ENCODE measurements at regions not wholly inside any gene's neighbourhood (a gene's known extent, or its start where the extent isn't known, plus 50 kb on each side); places are given as distances from the start of the nearest gene placed in this dataset.

GRCh38 chr15:62439543-62440016 is 274.5 kb upstream of the C2CD4B start:
- no peak for DNase-seq (ENCODE audit: low read depth, low spot score)

DNA sequence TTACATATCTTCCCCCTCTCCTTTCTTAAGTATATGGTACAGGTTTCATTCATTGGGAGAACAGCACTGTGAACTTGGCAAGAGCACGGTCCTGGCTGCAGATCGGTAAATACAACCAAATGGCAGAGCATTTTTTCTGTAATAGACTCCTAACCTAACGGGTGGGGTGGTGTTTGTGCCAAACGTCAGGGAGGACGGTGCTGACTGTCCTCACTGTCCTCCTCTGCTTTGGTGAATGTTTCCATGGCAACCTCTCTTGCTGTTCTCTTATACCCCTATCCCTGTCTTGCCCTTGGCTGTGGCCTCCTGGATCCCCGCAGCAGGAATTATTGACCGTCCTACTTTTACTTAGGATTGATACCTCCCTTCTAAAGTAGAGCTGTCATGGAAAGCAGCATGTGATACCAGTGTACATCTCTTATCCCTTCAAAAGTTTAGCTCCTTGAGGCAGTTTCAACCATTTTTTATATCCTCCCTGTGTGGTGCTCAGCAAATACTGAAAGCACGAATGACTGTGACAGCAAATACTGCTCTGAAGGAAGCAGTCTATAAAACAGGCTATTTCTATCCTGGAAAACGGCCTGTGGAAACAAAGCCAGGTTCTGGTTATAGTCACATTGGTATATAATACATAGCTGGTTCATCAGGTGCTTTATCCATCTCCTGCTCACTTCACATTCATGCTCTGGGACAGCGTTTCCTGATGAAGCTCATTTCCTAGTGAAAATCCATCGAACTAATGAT is 275.4 kb upstream of the C2CD4B start:
- DNase-seq (ENCODE audit: low read depth, low spot score) = no peak

DNA sequence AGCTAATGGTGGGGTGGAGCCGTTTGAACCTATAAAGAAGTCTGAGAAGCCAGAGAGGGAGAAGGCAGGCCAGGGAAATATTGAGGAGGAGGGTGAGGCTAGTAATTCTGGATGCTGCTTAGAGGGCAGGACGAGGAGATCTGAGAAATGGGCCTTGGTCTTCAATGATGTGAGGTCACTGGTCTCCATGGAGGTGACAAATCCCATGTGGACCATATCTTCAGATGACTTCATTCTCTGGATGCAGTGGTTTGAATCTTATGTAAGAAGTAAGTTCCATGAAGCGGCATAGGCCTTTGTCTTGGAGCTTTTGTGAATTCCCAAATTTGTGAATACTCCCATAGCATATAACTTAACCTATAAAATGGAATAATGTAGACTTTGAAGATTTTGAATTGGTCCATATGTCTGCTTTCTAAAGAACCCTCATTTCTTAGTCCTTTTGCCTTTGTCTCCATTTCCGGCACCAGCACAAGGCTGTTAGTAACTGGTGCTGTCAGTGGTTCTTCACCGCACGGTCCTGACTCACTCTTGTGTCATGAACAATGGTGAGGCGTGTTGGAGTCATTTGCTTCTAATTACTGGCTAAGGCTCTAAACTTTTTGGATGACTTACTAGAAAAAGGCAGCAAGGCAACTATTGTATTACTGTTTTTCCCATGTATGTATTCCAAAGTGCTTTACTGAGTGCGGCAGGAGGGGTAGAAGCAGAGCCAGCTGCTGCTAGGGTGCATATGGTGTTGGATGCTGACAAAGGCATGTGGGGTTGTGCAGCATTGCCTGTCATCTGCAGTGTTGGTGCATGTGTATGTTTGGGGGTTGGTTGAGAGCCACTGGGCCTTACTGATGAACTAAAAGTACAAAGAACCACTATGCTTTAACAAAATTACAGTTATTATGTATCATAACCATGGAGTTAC is 279.3 kb upstream of the C2CD4B start:
- no peak for DNase-seq (ENCODE audit: low read depth, low spot score)

- no peak for DNase-seq (ENCODE audit: low read depth, low spot score)
These were observed 280.2 kb upstream of the C2CD4B start for GRCh38 chr15:62445244-62445643.

- no peak for DNase-seq (ENCODE audit: low read depth, low spot score)
These were observed 281.9 kb upstream of the C2CD4B start for GRCh38 chr15:62446984-62447383.

DNA sequence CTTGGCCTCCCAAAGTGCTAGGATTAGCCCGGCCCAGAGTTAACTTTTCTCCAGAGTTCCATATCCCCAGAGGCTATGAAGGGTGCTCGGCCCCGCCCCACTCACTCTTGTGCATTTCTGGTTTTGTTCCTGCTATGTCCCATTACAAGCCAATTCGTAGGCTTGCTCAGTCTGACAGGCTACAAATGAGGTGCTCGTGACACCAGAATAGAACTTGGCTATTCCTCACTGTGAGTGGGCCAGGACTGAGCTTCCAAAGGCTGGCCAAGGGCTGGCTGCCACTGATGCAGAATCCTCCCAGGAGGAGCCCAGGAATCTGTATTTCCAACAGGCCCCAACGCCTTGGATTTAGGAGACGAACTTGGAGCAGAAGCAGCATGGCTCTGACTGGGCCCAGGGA is 282.7 kb upstream of the C2CD4B start:
- peak; percentile 49 for DNase-seq (ENCODE audit: low read depth, low spot score)

DNA sequence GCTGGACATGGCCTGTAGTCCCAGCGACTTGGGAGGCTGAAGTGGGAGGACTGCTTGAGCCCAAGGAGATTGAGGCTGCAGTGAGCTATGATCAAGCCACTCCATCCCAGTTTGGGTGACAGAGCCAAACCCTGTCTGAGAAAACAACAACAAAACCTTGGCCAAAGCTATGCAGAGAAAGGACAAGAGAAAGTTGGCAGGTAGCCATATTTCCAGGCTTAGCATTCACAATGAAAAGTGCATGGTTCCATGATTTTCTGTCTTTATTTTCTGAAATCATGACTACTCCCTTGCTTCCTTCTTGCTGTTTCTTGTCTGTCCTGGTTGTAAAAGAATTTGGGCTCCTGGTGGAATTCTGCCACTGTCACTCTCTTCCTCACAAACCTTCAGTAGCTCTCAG is 284.6 kb upstream of the C2CD4B start:
- DNase-seq (ENCODE audit: low read depth, low spot score) = no peak

DNA sequence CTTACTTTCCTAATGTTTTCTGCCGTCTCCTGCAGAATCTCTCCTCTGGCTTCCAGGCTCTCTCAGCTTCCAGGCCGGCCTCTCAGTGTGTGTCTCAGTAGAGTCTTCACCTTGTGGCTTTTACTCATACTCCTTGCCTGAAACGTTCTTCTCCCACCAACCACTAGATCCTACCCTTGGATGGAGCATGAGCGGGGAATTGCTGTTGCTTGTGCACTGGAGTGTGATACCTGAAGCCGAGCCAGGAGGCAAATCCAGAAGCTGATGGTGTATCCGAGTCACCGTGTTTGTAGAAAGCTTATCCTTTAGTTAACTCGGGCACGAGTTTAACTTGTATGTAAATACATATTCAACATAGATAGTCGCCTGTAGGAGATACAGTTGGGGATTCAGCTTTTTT is 285.0 kb upstream of the C2CD4B start:
- DNase-seq (ENCODE audit: low read depth, low spot score) = no peak

DNA sequence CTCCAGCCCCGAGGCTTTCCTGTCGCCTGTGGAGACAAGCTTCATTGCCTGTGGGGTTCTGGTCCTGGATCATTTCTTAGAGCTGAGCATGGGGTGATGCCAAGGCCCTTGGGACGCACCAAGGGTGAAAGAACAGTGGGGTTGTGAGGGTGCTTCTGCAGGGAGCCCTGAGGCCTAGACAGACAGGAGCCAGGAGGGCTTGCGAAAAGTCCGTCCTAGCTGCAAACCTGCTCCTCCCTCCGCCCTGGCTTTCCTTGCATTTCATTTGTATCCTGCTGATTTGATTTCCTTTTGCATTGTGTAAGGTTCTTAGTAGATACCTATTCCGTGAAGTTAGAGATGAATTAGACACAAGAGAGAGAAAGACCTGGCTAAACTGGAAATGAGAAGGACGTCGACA is 286.9 kb upstream of the C2CD4B start:
- peak; percentile 39 for DNase-seq (ENCODE audit: low read depth, low spot score)

DNA sequence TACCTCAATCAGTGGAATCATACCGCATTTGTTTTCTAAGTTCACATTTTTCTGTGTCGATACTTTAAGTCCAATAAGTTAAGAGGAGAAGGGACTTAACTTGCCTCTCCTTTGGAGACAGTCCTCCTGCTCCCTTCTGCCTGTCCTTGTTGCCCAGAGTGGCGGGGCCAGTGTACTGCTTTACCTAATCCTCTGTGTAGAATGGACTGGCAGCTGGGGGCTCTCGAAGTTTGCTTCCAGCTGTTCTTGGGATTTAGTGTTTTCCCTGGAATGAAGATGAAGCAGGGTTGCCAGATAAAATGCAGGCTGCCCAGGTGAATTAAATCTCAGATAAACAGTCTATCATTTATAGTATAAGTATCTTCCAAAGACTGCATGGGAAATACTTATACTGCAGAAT is 287.6 kb upstream of the C2CD4B start:
- DNase-seq (ENCODE audit: low read depth, low spot score) = no peak

DNA sequence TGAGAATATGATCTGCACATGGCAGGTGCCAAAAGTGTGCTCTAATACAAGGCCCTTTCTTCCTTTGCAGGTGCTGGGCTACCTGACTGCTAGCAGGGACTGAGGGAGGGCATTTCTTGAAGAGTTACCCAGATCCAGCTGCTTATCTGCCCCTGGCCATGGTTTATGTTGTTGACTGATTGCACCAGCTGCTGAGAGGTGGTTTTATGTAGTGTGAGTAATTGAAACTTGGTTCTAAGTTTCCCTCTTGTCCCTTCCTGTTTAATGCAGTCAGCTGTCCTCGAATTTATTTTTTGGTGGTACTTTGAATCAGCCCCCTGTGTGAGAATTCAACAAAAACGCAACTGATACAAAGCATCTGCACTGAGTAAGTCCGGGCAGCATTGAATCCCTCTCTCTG is 288.3 kb upstream of the C2CD4B start:
- DNase-seq (ENCODE audit: low read depth, low spot score) = no peak

DNA sequence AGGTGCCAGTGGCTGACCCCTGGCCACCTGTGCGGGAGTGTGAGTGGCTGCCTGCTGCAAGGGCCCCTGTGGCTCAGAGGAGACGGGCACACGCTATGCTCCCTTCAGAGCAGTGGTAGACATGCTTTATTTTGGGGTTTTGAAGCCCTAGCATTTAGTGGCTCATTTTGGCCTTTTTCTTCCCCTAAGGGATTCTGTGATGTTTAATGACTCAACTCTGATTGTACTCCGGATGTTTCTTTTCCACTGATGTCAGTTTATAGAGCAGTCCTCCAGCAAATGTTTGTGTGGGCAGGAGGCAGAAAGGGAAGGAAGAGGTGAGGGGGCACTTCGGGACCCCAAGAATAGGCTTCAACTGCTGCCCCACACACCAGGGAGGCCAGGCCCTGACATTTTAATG is 288.9 kb upstream of the C2CD4B start:
- DNase-seq (ENCODE audit: low read depth, low spot score) = no peak

GRCh38 chr15:62454567-62455172 is 289.6 kb upstream of the C2CD4B start:
- DNase-seq (ENCODE audit: low read depth, low spot score) = no peak

GRCh38 chr15:62455441-62455921 is 290.4 kb upstream of the C2CD4B start:
- DNase-seq (ENCODE audit: low read depth, low spot score) = no peak

DNA sequence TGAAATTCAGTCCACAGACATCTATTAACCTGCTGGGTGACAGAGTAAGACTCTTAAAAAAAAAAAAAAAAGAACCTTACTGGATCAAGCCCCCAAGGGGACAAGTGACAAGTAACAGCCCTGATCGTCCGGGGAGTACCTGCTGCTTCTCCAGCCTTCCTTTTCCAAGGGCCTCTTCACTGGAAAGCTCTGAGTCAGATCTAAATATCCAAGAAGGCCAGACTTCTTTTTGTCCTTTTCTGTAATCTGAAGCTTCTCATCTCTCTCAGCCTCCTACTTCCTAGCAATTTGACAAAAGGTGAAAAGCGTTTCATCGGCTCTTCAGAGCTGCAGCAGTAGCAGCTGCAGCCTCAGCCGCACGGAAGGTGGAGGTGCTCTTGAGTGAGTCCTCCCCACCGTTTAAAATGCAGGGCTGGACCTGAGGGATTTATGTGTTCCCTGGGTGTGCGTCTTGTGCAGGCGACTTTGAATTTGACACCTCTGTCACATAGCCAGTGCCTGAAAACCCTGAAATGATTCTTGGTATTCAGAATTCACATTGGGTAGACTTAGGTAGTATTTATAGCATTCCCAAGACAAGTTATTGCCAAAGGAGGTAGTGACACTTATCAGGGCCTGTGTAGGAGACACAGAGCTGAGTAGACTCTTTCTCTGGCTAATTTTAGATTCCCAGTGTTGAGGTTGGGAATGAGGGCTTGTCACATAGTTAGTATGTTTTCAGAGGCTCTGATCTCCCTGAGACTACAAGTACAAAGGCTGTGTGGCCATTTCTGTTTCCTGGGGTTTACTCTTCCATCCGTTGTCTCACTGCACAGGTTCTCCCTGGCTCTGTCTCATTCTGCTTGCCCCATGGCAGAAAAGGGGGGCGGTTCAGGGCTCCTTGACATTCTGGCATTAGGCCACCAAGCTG is 291.2 kb upstream of the C2CD4B start:
- peak; percentile 66 for DNase-seq (ENCODE audit: low read depth, low spot score)

DNA sequence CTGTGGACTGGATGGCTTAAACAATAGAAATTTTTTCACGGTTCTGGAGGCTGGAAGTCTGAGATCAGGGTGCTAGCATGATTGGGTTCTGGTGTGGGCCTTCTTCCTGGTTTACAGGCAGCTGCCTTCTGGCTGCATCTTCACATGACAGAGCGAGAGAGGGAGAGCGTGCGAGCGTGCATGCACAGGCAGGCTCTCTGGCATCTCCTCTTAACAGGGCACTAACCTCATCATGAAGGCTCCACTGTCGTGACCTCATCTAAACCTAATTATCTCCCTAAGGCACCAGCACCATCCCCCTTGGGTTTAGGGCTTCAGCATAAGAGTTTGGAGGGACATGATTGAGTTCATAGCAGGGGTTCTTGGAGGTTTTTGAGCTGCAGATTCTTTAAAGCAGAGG is 292.0 kb upstream of the C2CD4B start:
- DNase-seq (ENCODE audit: low read depth, low spot score) = no peak

- peak; percentile 63 for DNase-seq (ENCODE audit: low read depth, low spot score)
These were observed 294.8 kb upstream of the C2CD4B start for GRCh38 chr15:62459875-62460274.

DNA sequence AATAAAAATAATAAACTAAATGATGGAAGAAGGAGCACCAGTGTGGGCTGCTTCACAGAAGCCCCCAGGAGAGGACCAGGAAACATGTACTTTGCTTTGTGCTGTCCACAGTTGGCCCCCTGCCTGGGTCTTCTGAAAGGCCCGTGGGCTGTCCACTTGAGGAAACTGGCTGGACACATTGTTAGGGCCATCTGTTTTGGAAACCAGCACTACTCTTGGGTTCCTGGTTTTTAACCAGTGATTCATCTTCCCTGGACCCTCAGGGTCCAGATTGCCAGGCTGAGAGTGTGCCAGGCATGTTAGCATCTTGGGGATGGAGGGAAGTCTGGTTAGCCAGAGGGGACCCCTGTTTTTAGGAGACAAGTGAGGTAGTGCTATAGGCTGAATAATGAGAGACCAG is 297.2 kb upstream of the C2CD4B start:
- DNase-seq (ENCODE audit: low read depth, low spot score) = no peak

GRCh38 chr15:62462721-62463120 is 297.6 kb upstream of the C2CD4B start:
- no peak for DNase-seq (ENCODE audit: low read depth, low spot score)

DNA sequence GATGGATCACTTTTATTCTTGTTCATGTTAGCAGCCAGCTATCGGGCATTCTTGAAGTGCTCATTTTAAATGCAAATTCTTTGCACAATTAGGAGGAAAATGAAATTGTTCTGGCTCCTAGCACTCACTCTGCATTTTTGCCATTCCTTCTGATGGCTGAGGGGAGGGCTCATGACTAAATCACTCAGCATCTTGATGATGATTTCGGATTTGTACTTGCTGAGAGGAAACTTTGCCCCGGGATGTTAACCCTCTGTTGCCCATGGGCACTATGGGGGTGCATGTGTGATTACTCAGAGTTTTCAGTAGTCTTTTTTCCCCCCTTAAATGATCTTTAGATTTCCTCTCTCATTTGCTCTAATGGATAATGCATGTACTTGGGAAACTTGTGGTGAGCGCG is 299.6 kb upstream of the C2CD4B start:
- DNase-seq (ENCODE audit: low read depth, low spot score) = no peak

GRCh38 chr15:62465173-62465572 is 300.1 kb upstream of the C2CD4B start:
- no peak for DNase-seq (ENCODE audit: low read depth, low spot score)
